SU-DHL-6 (cell line): ENCODE measurements at regions not wholly inside any gene's neighbourhood (a gene's known extent, or its start where the extent isn't known, plus 50 kb on each side); places are given as distances from the start of the nearest gene placed in this dataset.

ENCODE experiments used
- H2AFZ ChIP-seq: fragments of 200-600 bp; sonication (generic); 2 replicates; pipeline ENCODE4 v1.6.1; 2014; ENCODE audit warnings: low read depth, mild to moderate bottlenecking, moderate library complexity, mixed read lengths, antibody characterized with exemption, low read length; ENCODE audit not compliant: severe bottlenecking
- H3F3A ChIP-seq: fragments of 200-600 bp; shearing (Covaris generic); 2 replicates; pipeline ENCODE4 v1.6.0; 2016; ENCODE audit warnings: antibody characterized with exemption, mild to moderate bottlenecking; ENCODE audit not compliant: insufficient read depth
- H3K27ac ChIP-seq: fragments of 200-600 bp; sonication (generic); 2 replicates; pipeline ENCODE4 v1.5.1; 2016; ENCODE audit warnings: low read depth, mild to moderate bottlenecking, low read length, moderate library complexity, mixed read lengths
- H3K27me3 ChIP-seq: fragments of 200-600 bp; sonication (generic), shearing (Covaris generic); 2 replicates; pipeline ENCODE4 v1.6.0; 2014; ENCODE audit warnings: mild to moderate bottlenecking, low read length
- H3K36me3 ChIP-seq: fragments of 200-600 bp; sonication (generic); 2 replicates; pipeline ENCODE4 v1.6.1; 2014; ENCODE audit warnings: mild to moderate bottlenecking, low read length, mixed read lengths
- H3K4me2 ChIP-seq: fragments of 300-600, 200-600 bp; shearing (Covaris generic), sonication (generic); 2 replicates; pipeline ENCODE4 v1.6.0; 2014; ENCODE audit warnings: low read length, low read depth, mild to moderate bottlenecking; ENCODE audit not compliant: poor library complexity, severe bottlenecking
- H3K4me3 ChIP-seq: fragments of 200-600 bp; sonication (generic); 2 replicates; pipeline ENCODE4 v1.5.1; 2014; ENCODE audit warnings: antibody characterized with exemption, low read length, mild to moderate bottlenecking, mixed read lengths; ENCODE audit not compliant: insufficient read depth, poor library complexity, severe bottlenecking
- H3K79me2 ChIP-seq: fragments of 200-600 bp; sonication (generic); 2 replicates; pipeline ENCODE4 v1.6.1; 2014; ENCODE audit warnings: mild to moderate bottlenecking, low read length, moderate library complexity; ENCODE audit not compliant: insufficient read depth
- H3K9ac ChIP-seq: fragments of 200-600 bp; sonication (generic); 2 replicates; pipeline ENCODE4 v1.7.0; 2014; ENCODE audit warnings: mild to moderate bottlenecking, low read length
- H3K9me2 ChIP-seq: fragments of 200-600 bp; sonication (generic); replicated peaks from 2 replicates; pipeline ENCODE4 v1.6.1; 2014; ENCODE audit warnings: low read length; ENCODE audit not compliant: insufficient read depth
- H3K9me3 ChIP-seq: fragments of 200-600 bp; sonication (generic); 2 replicates; pipeline ENCODE4 v1.6.1; 2014; ENCODE audit warnings: low read length, mixed read lengths; ENCODE audit not compliant: insufficient read depth
- H4K20me1 ChIP-seq: fragments of 200-600 bp; sonication (generic); 2 replicates; pipeline ENCODE4 v1.6.1; 2014; ENCODE audit warnings: low read depth, mild to moderate bottlenecking, antibody characterized with exemption, low read length, moderate library complexity, mixed read lengths
- EZH2phosphoT487 ChIP-seq: fragments of 200-600 bp; sonication (generic), shearing (Covaris generic); conservative IDR thresholded peaks from 2 replicates; pipeline ENCODE4 v1.6.1; 2018; ENCODE audit warnings: mild to moderate bottlenecking, antibody characterized with exemption, low read length, moderate library complexity, mixed read lengths
- TF ChIP-seq, protein P1 (sequence below): fragments of 200-600 bp; sonication (generic); IDR thresholded peaks from one replicate; pipeline ENCODE4 v1.5.1; 2017; ENCODE audit warnings: antibody characterized with exemption, mild to moderate bottlenecking, low read length, moderate library complexity; ENCODE audit not compliant: insufficient read depth, poor library complexity, severe bottlenecking

DNA sequence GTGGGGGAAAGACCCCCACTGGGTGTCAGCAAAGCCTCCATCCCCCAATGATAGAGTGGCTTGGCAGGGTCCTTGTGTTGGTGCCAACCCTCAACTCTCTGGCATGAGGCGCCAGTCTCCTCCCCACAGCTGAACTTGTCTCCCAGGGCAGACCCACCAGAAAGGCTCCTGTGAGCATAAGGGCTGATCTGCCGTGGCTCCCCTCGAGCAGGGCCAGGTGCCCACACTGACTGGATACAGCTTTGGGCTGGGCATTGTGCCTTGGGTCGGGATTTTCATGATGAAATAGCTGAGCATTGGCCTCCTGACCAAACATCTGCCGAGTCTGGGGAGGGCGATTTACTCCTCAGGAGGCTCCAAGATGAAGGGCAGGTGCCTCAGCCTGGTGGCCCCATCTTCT lies 68.1 kb upstream of the NPTX2 start:
- Histone ChIP-seq H4K20me1 (no peaks in the 10 kb centered on the region), H3K27ac (no peak overlapping the region), H2AFZ (no peak overlapping the region), H3K36me3 (no peaks in the 10 kb centered on the region), H3K9me2 (no peaks in the 10 kb centered on the region), H3K79me2 (no peaks in the 10 kb centered on the region), H3K9ac (no peak overlapping the region), H3K27me3 (no peaks in the 10 kb centered on the region), H3F3A (no peaks in the 10 kb centered on the region), H3K4me2 (no peak overlapping the region), H3K9me3 (peaks cover 10% of the 10 kb centered on the region; the same call in 1 of the 2 replicates), H3K4me3 (no peak overlapping the region)
- TF ChIP-seq, protein P1, sequence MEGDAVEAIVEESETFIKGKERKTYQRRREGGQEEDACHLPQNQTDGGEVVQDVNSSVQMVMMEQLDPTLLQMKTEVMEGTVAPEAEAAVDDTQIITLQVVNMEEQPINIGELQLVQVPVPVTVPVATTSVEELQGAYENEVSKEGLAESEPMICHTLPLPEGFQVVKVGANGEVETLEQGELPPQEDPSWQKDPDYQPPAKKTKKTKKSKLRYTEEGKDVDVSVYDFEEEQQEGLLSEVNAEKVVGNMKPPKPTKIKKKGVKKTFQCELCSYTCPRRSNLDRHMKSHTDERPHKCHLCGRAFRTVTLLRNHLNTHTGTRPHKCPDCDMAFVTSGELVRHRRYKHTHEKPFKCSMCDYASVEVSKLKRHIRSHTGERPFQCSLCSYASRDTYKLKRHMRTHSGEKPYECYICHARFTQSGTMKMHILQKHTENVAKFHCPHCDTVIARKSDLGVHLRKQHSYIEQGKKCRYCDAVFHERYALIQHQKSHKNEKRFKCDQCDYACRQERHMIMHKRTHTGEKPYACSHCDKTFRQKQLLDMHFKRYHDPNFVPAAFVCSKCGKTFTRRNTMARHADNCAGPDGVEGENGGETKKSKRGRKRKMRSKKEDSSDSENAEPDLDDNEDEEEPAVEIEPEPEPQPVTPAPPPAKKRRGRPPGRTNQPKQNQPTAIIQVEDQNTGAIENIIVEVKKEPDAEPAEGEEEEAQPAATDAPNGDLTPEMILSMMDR: no peak
- TF ChIP-seq EZH2phosphoT487: no peak

DNA sequence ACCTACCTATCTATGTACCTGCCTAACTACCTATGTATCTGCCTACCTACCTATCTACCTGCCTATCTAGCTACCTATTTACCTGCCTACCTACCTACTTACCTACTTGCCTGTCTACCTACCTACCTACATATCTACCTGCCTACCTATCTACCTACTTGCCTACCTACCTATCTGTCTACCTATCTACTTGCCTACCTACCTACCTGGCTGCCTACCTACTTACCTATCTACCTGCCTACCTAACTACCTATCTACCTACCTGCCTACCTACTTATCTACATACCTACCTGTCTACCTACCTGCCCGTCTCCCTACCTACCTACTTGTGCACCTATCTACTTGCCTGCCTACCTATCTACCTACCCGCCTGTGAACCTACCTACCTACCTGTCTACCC lies 68.7 kb upstream of the NPTX2 start:
- H3K79me2 ChIP-seq: no peaks in the 10 kb centered on the region
- H3F3A ChIP-seq: no peaks in the 10 kb centered on the region
- no peak overlapping the region for H3K27ac ChIP-seq
- H3K9me3 ChIP-seq: peaks cover 10% of the 10 kb centered on the region; the same call in 1 of the 2 replicates
- TF ChIP-seq, protein P1: no peak
- TF ChIP-seq EZH2phosphoT487: no peak
- no peaks in the 10 kb centered on the region for H4K20me1 ChIP-seq
- H3K9ac ChIP-seq: no peak overlapping the region
- no peaks in the 10 kb centered on the region for H3K36me3 ChIP-seq
- no peak overlapping the region for H3K4me3 ChIP-seq
- no peak overlapping the region for H3K4me2 ChIP-seq
- H2AFZ ChIP-seq: no peak overlapping the region
- no peaks in the 10 kb centered on the region for H3K9me2 ChIP-seq
- no peaks in the 10 kb centered on the region for H3K27me3 ChIP-seq

DNA sequence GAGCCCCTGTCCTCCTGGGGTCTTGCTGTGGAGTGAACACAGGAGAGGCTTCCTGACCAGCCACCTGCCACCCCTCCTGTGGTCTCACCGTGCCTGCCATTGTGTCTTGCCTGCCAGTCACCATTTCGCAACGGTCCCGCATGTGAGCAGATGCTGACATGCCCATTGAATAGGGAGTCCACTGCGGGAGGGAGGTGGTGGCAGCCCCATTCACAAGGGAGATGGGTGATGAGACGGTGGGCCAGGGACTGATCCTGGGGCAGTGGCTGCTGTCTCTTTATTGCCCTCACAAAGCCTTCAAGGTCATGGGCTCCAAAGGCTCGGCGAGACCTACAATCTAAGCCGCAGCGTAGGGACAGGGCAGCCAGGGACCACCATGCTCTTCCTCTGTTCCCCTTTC lies 76.0 kb upstream of the NPTX2 start:
- Histone ChIP-seq H3K9me2 (no peaks in the 10 kb centered on the region), H3K36me3 (no peaks in the 10 kb centered on the region), H3K9ac (no peak overlapping the region), H2AFZ (no peak overlapping the region), H3K79me2 (no peaks in the 10 kb centered on the region), H4K20me1 (no peaks in the 10 kb centered on the region), H3K27me3 (no peaks in the 10 kb centered on the region), H3K27ac (no peak overlapping the region), H3K4me2 (no peak overlapping the region), H3F3A (no peaks in the 10 kb centered on the region), H3K9me3 (no peaks in the 10 kb centered on the region), H3K4me3 (no peak overlapping the region)
- TF ChIP-seq EZH2phosphoT487: no peak
- TF ChIP-seq, protein P1: no peak
